ENCODE measurements at regions not wholly inside any gene's neighbourhood (a gene's known extent, or its start where the extent isn't known, plus 50 kb on each side); places are given as distances from the start of the nearest gene placed in this dataset.

DNA sequence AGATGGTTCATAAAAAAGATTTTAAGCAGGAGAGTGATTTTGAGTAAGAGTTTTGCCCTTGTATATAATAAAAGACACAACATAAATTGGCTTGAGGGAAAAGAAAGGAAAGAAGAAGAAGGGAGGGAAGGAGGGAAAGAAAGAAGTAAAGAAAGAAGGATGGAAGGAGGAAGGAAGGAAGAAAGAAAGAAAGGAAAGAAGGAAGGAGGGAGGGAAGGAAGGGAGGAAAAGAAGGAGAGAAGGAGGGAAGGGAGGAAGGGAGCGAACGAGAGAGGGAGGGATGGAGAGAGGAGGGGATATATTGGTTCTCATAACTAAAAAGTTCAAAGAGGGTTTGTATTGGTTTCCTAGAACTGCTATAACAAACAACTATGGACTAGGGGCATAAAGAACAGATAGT, 62.2 kb upstream of the PAX7 start:
- DNase-seq (no peak), ATAC-seq (no peak)
- H3K4me3 ChIP-seq: no peak overlapping the region
- peaks cover 0 to 45% (median 3%) of the 10 kb centered on the region in 9 donors for H3K27me3 ChIP-seq
- no peak for TF ChIP-seq POLR2A (IDR thresholded peaks at IDR 0.05)
- TF ChIP-seq, protein P1, sequence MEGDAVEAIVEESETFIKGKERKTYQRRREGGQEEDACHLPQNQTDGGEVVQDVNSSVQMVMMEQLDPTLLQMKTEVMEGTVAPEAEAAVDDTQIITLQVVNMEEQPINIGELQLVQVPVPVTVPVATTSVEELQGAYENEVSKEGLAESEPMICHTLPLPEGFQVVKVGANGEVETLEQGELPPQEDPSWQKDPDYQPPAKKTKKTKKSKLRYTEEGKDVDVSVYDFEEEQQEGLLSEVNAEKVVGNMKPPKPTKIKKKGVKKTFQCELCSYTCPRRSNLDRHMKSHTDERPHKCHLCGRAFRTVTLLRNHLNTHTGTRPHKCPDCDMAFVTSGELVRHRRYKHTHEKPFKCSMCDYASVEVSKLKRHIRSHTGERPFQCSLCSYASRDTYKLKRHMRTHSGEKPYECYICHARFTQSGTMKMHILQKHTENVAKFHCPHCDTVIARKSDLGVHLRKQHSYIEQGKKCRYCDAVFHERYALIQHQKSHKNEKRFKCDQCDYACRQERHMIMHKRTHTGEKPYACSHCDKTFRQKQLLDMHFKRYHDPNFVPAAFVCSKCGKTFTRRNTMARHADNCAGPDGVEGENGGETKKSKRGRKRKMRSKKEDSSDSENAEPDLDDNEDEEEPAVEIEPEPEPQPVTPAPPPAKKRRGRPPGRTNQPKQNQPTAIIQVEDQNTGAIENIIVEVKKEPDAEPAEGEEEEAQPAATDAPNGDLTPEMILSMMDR (IDR thresholded peaks at IDR 0.05): no peak
- intact Hi-C loops (cut with DNase I): loop anchor here in 1 of 10 donors (2.0 kb wide), 1 partner anchor 48 kb away; no protein-coding TSS in a partner anchor
- H3K27ac ChIP-seq: no peak overlapping the region
- H3K4me1 ChIP-seq: no peaks in the 10 kb centered on the region
- peaks cover 0 to 7% (median 0%) of the 10 kb centered on the region in 12 donors for H3K9me3 ChIP-seq
- WGBS, 4 donors: 83 to 95% (median 90%) methylated on average over 2 of the region's 2 CpGs
- H3K36me3 ChIP-seq: no peaks in the 10 kb centered on the region

DNA sequence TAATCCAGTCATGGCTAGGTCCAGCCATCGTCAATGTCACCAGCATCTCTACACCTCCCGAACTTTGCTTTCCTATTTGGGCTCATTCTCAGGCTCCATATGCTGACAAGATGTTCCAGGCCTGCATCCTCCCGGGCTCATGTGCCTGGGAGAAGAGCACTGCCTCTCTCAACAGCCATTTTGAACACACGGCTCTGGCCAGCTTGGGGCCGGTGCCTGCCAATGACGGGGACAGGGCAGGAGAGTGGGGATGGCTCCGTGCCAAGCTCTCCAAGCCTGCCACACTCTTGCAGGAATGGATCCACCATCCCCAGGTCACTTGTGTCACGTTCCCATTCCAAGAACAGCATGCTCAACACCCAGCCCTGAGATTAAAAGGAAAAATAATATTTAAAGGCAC, 61.4 kb upstream of the PAX7 start:
- DNase-seq: peak in 1 of 5 donors; percentile 38
- peak in 1 of 4 donors; percentile 34 for ATAC-seq
- Histone ChIP-seq H3K4me3 (no peak overlapping the region), H3K27me3 (peaks cover 0 to 45% (median 3%) of the 10 kb centered on the region in 9 donors), H3K36me3 (no peaks in the 10 kb centered on the region), H3K9me3 (peaks cover 0 to 7% (median 0%) of the 10 kb centered on the region in 12 donors), H3K27ac (no peak overlapping the region), H3K4me1 (no peaks in the 10 kb centered on the region)
- no peak for TF ChIP-seq POLR2A (IDR thresholded peaks at IDR 0.05)
- TF ChIP-seq, protein P1 (IDR thresholded peaks at IDR 0.05): no peak
- intact Hi-C loops (cut with DNase I): loop anchor here in 1 of 10 donors (2.0 kb wide), 1 partner anchor 48 kb away; no protein-coding TSS in a partner anchor
- WGBS, 4 donors: 54 to 73% (median 57%) methylated on average over 8 of the region's 8 CpGs

DNA sequence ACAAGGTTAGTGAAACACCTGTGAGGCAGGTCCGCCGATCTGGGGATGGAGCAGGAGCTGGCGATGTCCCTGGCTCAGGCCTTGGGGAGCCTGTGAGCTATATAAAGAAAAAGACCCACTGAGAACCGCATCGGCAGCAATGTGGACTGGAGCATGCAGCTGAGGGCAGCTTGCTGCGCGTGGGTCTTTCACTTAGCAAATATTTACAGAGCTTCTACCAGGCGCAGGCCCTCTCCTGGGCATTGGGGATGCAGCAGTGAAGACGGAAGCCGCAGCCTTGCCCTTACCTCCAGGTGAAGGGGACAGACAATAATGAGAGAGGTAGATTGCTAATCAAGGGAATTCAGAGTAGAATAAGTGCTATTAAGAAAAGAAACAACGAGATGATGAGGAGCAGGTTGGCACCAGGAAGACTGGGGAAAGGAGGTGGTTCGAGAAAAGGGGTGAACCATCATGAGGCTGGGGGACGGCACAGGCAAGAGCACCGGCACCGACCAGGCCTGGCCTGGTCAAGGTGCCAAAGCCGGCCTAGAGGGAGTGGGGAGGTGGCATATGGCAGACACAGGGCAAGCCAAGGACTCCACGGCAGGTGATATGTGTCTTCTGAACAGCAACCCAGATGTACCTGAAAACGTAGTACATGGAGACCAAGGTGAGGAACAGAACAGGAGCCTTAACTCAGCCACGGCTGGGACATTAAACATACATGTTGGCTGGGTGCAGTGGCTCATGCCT, 60.7 kb upstream of the PAX7 start:
- Histone ChIP-seq H3K9me3 (peaks cover 0 to 7% (median 0%) of the 10 kb centered on the region in 12 donors), H3K27ac (no peak overlapping the region), H3K4me3 (no peak overlapping the region), H3K36me3 (no peaks in the 10 kb centered on the region), H3K27me3 (peaks cover 0 to 45% (median 3%) of the 10 kb centered on the region in 9 donors), H3K4me1 (no peaks in the 10 kb centered on the region)
- WGBS, 4 donors: 74 to 81% (median 77%) methylated on average over 19 of the region's 19 CpGs
- TF ChIP-seq POLR2A (IDR thresholded peaks at IDR 0.05): no peak
- TF ChIP-seq, protein P1 (IDR thresholded peaks at IDR 0.05): no peak
- ATAC-seq: no peak
- intact Hi-C loops (cut with DNase I): loop anchor here in 8 of 10 donors (2.0 to 10.0 kb wide), 5 partner anchors 47 to 1075 kb away; no protein-coding TSS in a partner anchor
- no peak for DNase-seq

DNA sequence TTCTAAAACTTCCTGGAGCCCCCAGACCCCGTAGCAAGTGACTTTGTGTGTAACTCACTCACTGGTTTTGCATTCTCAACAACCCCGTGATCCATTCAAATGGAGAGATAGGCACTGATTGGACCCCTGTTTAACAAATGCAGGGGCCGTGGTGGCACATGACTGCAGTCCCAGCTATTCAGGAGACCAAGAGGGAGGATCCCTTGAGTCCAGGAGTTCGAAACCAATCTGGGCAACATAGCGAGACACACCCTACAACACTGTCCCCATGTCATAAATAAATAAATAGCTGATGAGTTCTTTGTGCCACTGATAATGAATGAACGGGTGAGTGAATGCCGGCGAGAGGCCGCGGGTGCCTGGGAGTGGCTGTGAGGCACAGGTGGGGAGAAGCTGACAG, 59.4 kb upstream of the PAX7 start:
- Histone ChIP-seq H3K27ac (no peak overlapping the region), H3K4me1 (no peaks in the 10 kb centered on the region), H3K36me3 (no peaks in the 10 kb centered on the region), H3K9me3 (peaks cover 0 to 7% (median 0%) of the 10 kb centered on the region in 12 donors), H3K27me3 (peaks cover 0 to 44% (median 7%) of the 10 kb centered on the region in 9 donors), H3K4me3 (no peak overlapping the region)
- TF ChIP-seq, protein P1 (IDR thresholded peaks at IDR 0.05): no peak
- TF ChIP-seq POLR2A (IDR thresholded peaks at IDR 0.05): no peak
- 64 to 72% (median 68%) methylated on average over 8 to 10 of the region's 10 CpGs for WGBS, 4 donors
- DNase-seq (no peak), ATAC-seq (no peak)
- intact Hi-C loops (cut with DNase I): loop anchor here in 8 of 10 donors (10.0 kb wide), 4 partner anchors 276 to 1076 kb away; no protein-coding TSS in a partner anchor

All from heart left ventricle (tissue), 16 donors.